ENCODE measurements at regions not wholly inside any gene's neighbourhood (a gene's known extent, or its start where the extent isn't known, plus 50 kb on each side); places are given as distances from the start of the nearest gene placed in this dataset.

DNA sequence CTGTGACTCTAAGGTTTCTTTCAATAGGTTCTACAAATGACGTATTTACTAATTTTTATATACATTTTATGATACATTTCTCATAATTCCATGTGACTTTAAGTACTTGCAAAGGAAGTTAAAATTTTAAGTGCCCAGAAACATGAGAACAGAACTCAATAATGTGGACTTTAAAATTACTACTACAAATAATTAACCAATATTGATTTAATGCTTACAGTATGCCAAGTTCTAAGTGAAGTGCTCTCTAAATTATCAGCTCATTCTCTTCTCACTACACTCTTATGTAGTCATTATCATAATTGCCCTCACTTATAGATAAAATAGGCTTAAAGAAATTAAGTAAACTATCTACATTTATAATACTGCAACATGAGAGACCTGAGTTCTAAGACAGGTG, 1690.7 kb upstream of the CDH9 start:
- intact Hi-C loops (cut with DNase I): no loop called here
- TF ChIP-seq EP300 (IDR thresholded peaks at IDR 0.05) (no peak), POLR2A (IDR thresholded peaks at IDR 0.05) (no peak)
- no peaks in the 10 kb centered on the region for H3K27me3 ChIP-seq

DNA sequence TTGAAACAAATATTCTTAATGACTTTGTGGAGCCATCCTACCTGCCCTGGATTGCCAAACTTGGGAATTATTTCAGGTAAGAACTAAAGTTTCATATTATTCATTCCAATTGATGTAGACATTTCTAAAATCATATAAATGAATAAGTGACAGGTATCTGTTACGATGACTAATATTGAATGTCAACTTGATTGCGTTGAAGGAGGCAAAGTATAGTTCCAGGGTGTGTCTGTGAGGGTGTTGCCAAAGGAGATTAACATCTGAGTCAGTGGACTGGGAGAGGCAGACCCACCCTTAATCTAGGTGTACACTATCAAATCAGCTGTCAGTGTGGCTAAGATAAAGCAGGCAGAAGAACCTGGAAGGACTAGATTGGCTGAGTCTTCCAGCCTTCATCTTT, 1688.4 kb upstream of the CDH9 start:
- Histone ChIP-seq H3K27me3 (no peaks in the 10 kb centered on the region), H3K4me3 (no peak overlapping the region), H3K9me3 (no peaks in the 10 kb centered on the region), H3K27ac (no peak overlapping the region), H3K36me3 (no peaks in the 10 kb centered on the region), H3K4me1 (ENCODE audit: insufficient read depth) (no peaks in the 10 kb centered on the region)
- DNase-seq: no peak
- 92 to 98% (median 96%) methylated on average over 2 of the region's 2 CpGs for WGBS, 3 donors
- intact Hi-C loops (cut with DNase I): no loop called here
- no peak for TF ChIP-seq POLR2A (IDR thresholded peaks at IDR 0.05)
- no peak for TF ChIP-seq EP300 (IDR thresholded peaks at IDR 0.05)

More for the DNA sequence above, 1690.7 kb upstream of the CDH9 start:
- Histone ChIP-seq H3K36me3 (no peaks in the 10 kb centered on the region), H3K4me1 (ENCODE audit: insufficient read depth) (no peaks in the 10 kb centered on the region), H3K4me3 (no peak overlapping the region), H3K9me3 (no peaks in the 10 kb centered on the region), H3K27ac (no peak overlapping the region)
- no peak for DNase-seq
- WGBS, 3 donors: 91 to 97% (median 92%) methylated on average over 1 of the region's 1 CpG

DNA sequence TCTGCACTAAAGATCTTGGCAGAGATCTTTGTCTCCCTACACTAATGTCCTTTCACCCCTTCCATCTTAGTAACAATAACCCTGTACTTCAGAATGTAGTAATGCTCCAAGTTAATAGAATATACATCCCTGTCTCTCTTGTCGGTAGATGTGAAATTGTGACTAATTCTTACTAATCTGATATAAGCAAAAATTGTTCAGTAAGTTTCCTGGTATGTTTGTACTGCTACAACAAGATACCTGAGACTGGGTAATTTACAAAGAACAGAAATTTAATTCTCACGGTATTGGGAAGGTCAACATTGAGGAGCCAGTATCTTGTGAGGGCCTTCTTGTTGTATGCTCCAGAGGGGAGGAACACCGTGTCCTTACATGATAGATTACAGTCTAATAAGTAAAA, 1686.6 kb upstream of the CDH9 start:
- H3K36me3 ChIP-seq: no peaks in the 10 kb centered on the region

DNA sequence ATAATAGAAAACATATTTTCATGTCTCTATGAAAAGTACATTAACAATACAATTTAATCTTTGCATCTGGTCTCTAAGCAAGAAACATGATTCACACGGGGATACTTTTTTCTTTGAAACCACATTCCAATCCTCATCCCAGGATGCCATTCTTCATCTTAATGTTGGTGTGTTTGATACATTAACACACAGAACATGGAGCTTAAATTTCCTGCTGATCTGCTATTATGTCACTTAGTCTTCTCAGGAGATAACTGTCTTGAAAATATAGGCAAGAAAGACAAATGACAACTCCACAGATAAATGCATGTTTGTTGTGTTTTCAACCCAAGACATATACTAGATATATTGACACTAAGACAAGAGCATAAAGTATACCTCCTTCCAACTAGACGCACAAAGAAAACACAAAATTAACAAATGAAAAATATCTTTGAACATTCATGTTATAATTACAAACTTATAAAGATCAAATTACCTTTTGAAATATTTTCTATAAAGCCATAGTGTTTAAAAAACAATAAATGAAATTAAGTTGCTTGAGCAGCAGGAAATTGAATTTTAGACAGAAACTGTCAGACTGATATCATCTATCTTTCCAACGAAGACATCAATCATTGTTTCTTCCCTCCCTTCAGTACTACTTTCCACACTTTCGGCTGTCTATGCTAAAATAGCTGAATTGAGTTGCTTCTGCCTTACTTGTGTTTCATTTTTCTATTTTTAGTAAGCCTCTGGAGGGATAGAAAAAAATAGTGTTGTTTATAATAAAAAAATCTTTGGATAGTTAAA, 1676.7 kb upstream of the CDH9 start:
- no peak for TF ChIP-seq EP300 (IDR thresholded peaks at IDR 0.05)
- no peak for TF ChIP-seq POLR2A (IDR thresholded peaks at IDR 0.05)
- TF ChIP-seq, protein P1, sequence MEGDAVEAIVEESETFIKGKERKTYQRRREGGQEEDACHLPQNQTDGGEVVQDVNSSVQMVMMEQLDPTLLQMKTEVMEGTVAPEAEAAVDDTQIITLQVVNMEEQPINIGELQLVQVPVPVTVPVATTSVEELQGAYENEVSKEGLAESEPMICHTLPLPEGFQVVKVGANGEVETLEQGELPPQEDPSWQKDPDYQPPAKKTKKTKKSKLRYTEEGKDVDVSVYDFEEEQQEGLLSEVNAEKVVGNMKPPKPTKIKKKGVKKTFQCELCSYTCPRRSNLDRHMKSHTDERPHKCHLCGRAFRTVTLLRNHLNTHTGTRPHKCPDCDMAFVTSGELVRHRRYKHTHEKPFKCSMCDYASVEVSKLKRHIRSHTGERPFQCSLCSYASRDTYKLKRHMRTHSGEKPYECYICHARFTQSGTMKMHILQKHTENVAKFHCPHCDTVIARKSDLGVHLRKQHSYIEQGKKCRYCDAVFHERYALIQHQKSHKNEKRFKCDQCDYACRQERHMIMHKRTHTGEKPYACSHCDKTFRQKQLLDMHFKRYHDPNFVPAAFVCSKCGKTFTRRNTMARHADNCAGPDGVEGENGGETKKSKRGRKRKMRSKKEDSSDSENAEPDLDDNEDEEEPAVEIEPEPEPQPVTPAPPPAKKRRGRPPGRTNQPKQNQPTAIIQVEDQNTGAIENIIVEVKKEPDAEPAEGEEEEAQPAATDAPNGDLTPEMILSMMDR (IDR thresholded peaks at IDR 0.05): no peak
- Histone ChIP-seq H3K4me1 (ENCODE audit: insufficient read depth) (no peaks in the 10 kb centered on the region), H3K36me3 (no peaks in the 10 kb centered on the region), H3K4me3 (no peak overlapping the region), H3K27me3 (no peaks in the 10 kb centered on the region), H3K9me3 (no peaks in the 10 kb centered on the region), H3K27ac (no peak overlapping the region)
- WGBS, 3 donors: 16 to 18% (median 18%) methylated on average over 4 of the region's 4 CpGs
- no peak for DNase-seq
- intact Hi-C loops (cut with DNase I): no loop called here

More for the DNA sequence above, 1686.6 kb upstream of the CDH9 start:
- intact Hi-C loops (cut with DNase I): no loop called here
- no peaks in the 10 kb centered on the region for H3K4me1 ChIP-seq (ENCODE audit: insufficient read depth)
- TF ChIP-seq, protein P1 (IDR thresholded peaks at IDR 0.05): no peak
- TF ChIP-seq POLR2A (IDR thresholded peaks at IDR 0.05): no peak
- no peak for TF ChIP-seq EP300 (IDR thresholded peaks at IDR 0.05)
- no peaks in the 10 kb centered on the region for H3K27me3 ChIP-seq
- H3K9me3 ChIP-seq: no peaks in the 10 kb centered on the region
- no peak for DNase-seq
- no peak overlapping the region for H3K27ac ChIP-seq
- H3K4me3 ChIP-seq: no peak overlapping the region
- WGBS, 3 donors: 82 to 94% (median 90%) methylated on average over 3 of the region's 3 CpGs

DNA sequence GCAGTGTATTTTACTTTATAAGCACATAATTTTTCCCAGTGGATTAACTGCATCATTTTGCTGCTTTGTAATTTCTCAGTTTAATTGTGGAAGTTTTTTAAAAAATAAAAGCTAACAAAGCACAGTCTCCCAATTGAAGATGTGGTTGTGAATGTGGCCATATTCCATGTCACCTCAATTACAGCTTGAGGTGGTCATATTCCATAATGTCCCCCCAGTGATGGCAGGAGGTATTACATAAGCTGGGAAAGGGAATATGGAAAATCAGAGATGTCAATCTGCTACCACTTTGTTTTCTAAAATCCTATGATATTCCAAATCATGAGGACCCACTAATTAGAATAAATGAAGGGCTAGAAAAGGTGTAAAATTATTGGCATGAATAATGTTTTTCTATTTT, 1672.0 kb upstream of the CDH9 start:
- H3K27ac ChIP-seq: no peak overlapping the region
- intact Hi-C loops (cut with DNase I): no loop called here

More for the DNA sequence above, 1672.0 kb upstream of the CDH9 start:
- no peaks in the 10 kb centered on the region for H3K27me3 ChIP-seq
- TF ChIP-seq EP300 (IDR thresholded peaks at IDR 0.05) (no peak), POLR2A (IDR thresholded peaks at IDR 0.05) (no peak)
- TF ChIP-seq, protein P1 (IDR thresholded peaks at IDR 0.05): no peak
- H3K36me3 ChIP-seq: no peaks in the 10 kb centered on the region
- DNase-seq: no peak
- H3K9me3 ChIP-seq: no peaks in the 10 kb centered on the region
- no peaks in the 10 kb centered on the region for H3K4me1 ChIP-seq (ENCODE audit: insufficient read depth)
- H3K4me3 ChIP-seq: no peak overlapping the region

All from ovary (tissue), 7 donors.